ENCODE measurements at regions not wholly inside any gene's neighbourhood (a gene's known extent, or its start where the extent isn't known, plus 50 kb on each side); places are given as distances from the start of the nearest gene placed in this dataset.

DNA sequence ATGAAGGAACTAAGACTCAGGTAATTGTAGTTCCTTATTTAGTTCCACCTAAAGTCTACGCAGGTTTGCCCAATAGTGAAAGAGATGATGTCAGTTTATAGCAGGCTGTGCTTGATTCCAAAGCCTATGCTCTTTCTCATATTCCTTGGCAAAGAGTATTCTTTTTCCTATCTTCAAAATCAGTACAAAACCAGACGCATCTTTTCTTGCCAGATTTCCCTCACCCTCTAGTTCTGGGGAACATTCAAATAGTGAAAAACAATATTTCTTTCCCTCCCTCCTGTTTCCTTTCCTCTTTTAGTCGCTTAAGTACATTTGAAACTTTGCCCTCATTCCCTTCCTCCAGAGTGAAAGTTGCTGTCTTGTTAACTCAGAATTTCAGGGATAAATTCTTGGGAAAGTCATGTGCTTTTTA is 134.6 kb upstream of the PDZRN3 start:
- no peak for DNase-seq (ENCODE audit: low read depth in 1 of 2, low spot score in 1 of 2)
- FAIRE-seq: no peak
- POLR2A ChIA-PET: no interaction called here
- ATAC-seq: no peak
- H3K4me2 ChIP-seq: no peak overlapping the region
- H3K9me3 ChIP-seq: no peaks in the 10 kb centered on the region
- WGBS (ENCODE audit: missing lambda C conversion rate): 11% methylated on average over 3 of the region's 3 CpGs
- H3K4me1 ChIP-seq: no peaks in the 10 kb centered on the region
- H3K4me3 ChIP-seq: no peak overlapping the region
- TF ChIP-seq, protein P1, sequence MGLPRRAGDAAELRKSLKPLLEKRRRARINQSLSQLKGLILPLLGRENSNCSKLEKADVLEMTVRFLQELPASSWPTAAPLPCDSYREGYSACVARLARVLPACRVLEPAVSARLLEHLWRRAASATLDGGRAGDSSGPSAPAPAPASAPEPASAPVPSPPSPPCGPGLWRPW (IDR thresholded peaks at IDR 0.05): no peak
- TF ChIP-seq TFCP2L1 (CRISPR knock-in tag; IDR thresholded peaks at IDR 0.05): no peak
- TF ChIP-seq EHMT2 (IDR thresholded peaks at IDR 0.05; ENCODE audit: low read depth): no peak
- TF ChIP-seq FOSL2 (IDR thresholded peaks at IDR 0.05): no peak
- no peak for TF ChIP-seq FOSL2 (CRISPR knock-in tag; IDR thresholded peaks at IDR 0.05)
- no peak for TF ChIP-seq TP53 (CRISPR knock-in tag; IDR thresholded peaks at IDR 0.05)
- TF ChIP-seq JUNB (IDR thresholded peaks at IDR 0.05): no peak
- TF ChIP-seq MAX (IDR thresholded peaks at IDR 0.05): no peak
- no peak for TF ChIP-seq KDM5A (IDR thresholded peaks at IDR 0.05)
- no peak for TF ChIP-seq MYC (IDR thresholded peaks at IDR 0.05; ENCODE audit: borderline replicate concordance, low read length)
- TF ChIP-seq, protein P2, sequence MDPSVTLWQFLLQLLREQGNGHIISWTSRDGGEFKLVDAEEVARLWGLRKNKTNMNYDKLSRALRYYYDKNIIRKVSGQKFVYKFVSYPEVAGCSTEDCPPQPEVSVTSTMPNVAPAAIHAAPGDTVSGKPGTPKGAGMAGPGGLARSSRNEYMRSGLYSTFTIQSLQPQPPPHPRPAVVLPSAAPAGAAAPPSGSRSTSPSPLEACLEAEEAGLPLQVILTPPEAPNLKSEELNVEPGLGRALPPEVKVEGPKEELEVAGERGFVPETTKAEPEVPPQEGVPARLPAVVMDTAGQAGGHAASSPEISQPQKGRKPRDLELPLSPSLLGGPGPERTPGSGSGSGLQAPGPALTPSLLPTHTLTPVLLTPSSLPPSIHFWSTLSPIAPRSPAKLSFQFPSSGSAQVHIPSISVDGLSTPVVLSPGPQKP (IDR thresholded peaks at IDR 0.05; ENCODE audit: low read depth, low read length): no peak
- TF ChIP-seq, protein P3, sequence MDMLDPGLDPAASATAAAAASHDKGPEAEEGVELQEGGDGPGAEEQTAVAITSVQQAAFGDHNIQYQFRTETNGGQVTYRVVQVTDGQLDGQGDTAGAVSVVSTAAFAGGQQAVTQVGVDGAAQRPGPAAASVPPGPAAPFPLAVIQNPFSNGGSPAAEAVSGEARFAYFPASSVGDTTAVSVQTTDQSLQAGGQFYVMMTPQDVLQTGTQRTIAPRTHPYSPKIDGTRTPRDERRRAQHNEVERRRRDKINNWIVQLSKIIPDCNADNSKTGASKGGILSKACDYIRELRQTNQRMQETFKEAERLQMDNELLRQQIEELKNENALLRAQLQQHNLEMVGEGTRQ (IDR thresholded peaks at IDR 0.05): no peak
- TF ChIP-seq, protein P4, sequence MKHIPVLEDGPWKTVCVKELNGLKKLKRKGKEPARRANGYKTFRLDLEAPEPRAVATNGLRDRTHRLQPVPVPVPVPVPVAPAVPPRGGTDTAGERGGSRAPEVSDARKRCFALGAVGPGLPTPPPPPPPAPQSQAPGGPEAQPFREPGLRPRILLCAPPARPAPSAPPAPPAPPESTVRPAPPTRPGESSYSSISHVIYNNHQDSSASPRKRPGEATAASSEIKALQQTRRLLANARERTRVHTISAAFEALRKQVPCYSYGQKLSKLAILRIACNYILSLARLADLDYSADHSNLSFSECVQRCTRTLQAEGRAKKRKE (CRISPR knock-in tag; IDR thresholded peaks at IDR 0.05; ENCODE audit: low read depth): no peak
- no peak for TF ChIP-seq CTCF (IDR thresholded peaks at IDR 0.05)
- TF ChIP-seq CHD2 (IDR thresholded peaks at IDR 0.05; ENCODE audit: low read length, partially characterized antibody): no peak
- no peak for TF ChIP-seq ZFP36 (IDR thresholded peaks at IDR 0.05; ENCODE audit: borderline replicate concordance, partially characterized antibody)
- no peak for TF ChIP-seq BHLHE40 (IDR thresholded peaks at IDR 0.05; ENCODE audit: low read depth, low read length)
- no peak for TF ChIP-seq CBX8 (IDR thresholded peaks at IDR 0.05)
- no peak for TF ChIP-seq BCL3 (IDR thresholded peaks at IDR 0.05)
- H3K27ac ChIP-seq: no peak overlapping the region
- CTCF ChIA-PET: no interaction called here

DNA sequence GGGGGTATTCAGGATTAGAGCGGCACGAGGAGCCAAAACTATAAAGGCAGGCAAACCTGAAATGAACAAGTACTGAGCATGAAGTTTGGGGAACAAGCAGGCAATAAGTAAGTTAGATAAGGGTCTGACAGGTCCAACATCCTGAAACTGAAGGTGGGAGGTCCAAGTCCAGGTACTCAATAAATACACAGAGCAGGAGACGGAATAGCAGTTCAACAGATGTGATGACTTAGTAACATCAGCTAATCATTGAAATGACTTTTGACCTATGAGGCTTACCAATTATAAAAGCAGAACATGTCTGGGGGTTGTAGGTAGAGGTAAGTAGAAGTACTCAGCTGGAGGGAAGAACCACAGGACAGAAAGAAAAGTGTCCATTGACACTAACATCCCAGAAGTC is 132.8 kb upstream of the PDZRN3 start:
- Histone ChIP-seq H3K4me3 (no peak overlapping the region), H3K27ac (no peak overlapping the region), H3K4me2 (no peak overlapping the region), H3K4me1 (no peaks in the 10 kb centered on the region), H3K9me3 (no peaks in the 10 kb centered on the region)
- POLR2A ChIA-PET: no interaction called here
- CTCF ChIA-PET: interaction anchor here (1.0 kb wide), 1 partner anchor 1434 kb away, joined by 3 read pairs; no protein-coding TSS in a partner anchor
- WGBS (ENCODE audit: missing lambda C conversion rate): 1% methylated on average over 3 of the region's 3 CpGs
- FAIRE-seq: no peak
- ATAC-seq: no peak
- DNase-seq (ENCODE audit: low read depth in 1 of 2, low spot score in 1 of 2): no peak
- TF ChIP-seq, protein P4 (CRISPR knock-in tag; IDR thresholded peaks at IDR 0.05; ENCODE audit: low read depth): no peak
- TF ChIP-seq TFCP2L1 (CRISPR knock-in tag; IDR thresholded peaks at IDR 0.05) (no peak), SMC3 (IDR thresholded peaks at IDR 0.05) (no peak), KDM5A (IDR thresholded peaks at IDR 0.05) (no peak), ESRRA (IDR thresholded peaks at IDR 0.05; ENCODE audit: borderline replicate concordance, low read length) (no peak), EHMT2 (IDR thresholded peaks at IDR 0.05; ENCODE audit: low read depth) (no peak), NR3C1 (IDR thresholded peaks at IDR 0.05) (no peak), MAX (IDR thresholded peaks at IDR 0.05) (no peak), HDAC2 (IDR thresholded peaks at IDR 0.05) (no peak), CEBPB (IDR thresholded peaks at IDR 0.05) (no peak), PBX3 (IDR thresholded peaks at IDR 0.05) (no peak), EP300 (IDR thresholded peaks at IDR 0.05) (no peak)
